Panc1 (cell line): ENCODE measurements at regions not wholly inside any gene's neighbourhood (a gene's known extent, or its start where the extent isn't known, plus 50 kb on each side); places are given as distances from the start of the nearest gene placed in this dataset.

Experiments used
- ATAC-seq: fragments of 200-7000 bp; cut with Tn5 transposase; 2 replicates; pipeline ENCODE4 v1.9.1; 2020; ENCODE audit warnings: mild to moderate bottlenecking, moderate library complexity
- BruUV-seq: library from RNA; stranded (reverse); fragments of 400-500 nt; replicated peaks from 2 replicates; lab custom pipeline; 2021; lab: Mats Ljungman, UMichigan
- CTCF ChIA-PET: fragments of 300-600 bp; sonication (Branson Sonifier 250); formaldehyde crosslinking; loops from one replicate; lab custom pipeline; 2022; ENCODE audit warnings: antibody characterized with exemption; lab: Charles Lee
- POLR2A ChIA-PET: fragments of 300-600 bp; sonication (Branson Sonifier 250); formaldehyde crosslinking; loops from one replicate; lab custom pipeline; 2022; ENCODE audit warnings: antibody characterized with exemption; lab: Charles Lee
- DNase-seq: peaks from one replicate; pipeline ENCODE4 v3.0.0-alpha.2; 2010; ENCODE audit warnings: low read depth, low spot score
- H3K27ac ChIP-seq: 2 replicates; pipeline ENCODE4 v1.5.1; 2011; ENCODE audit warnings: mild to moderate bottlenecking, low read length, inconsistent platforms
- H3K27me3 ChIP-seq: fragments of 200-500 bp; sonication (Bioruptor generic); 2 replicates; pipeline ENCODE4 v1.6.0; 2014; ENCODE audit warnings: low read length, inconsistent platforms; ENCODE audit not compliant: control insufficient read depth, insufficient read depth
- H3K36me3 ChIP-seq: fragments of 200-500 bp; sonication (Bioruptor generic); 2 replicates; pipeline ENCODE4 v1.5.1; 2014; ENCODE audit warnings: inconsistent platforms, mild to moderate bottlenecking, low read length, moderate library complexity; ENCODE audit not compliant: control insufficient read depth, insufficient read depth
- H3K4me1 ChIP-seq: 2 replicates; pipeline ENCODE4 v1.5.1; 2011; ENCODE audit warnings: inconsistent platforms, mild to moderate bottlenecking, low read length, moderate library complexity; ENCODE audit not compliant: control insufficient read depth, insufficient read depth
- H3K4me3 ChIP-seq, 2 experiments: 2 replicates each; pipeline ENCODE4 v1.5.1; 2011 to 2012; ENCODE audit warnings: low read depth in 2 of 2, low read length in 2 of 2, mild to moderate bottlenecking in 2 of 2, inconsistent platforms in 1 of 2, moderate library complexity in 1 of 2
- H3K9me3 ChIP-seq: fragments of 200-500 bp; sonication (Bioruptor generic); 2 replicates; pipeline ENCODE4 v1.5.1; 2014; ENCODE audit warnings: low read depth, mild to moderate bottlenecking, inconsistent platforms, low read length, moderate library complexity; ENCODE audit not compliant: control insufficient read depth, insufficient read depth
- CTCF ChIP-seq: fragments of 450-650 bp; IDR thresholded peaks from 2 replicates; pipeline ENCODE4 v1.5.1; 2017; ENCODE audit warnings: mild to moderate bottlenecking
- POLR2AphosphoS5 ChIP-seq: IDR thresholded peaks from 2 replicates; pipeline ENCODE4 v1.6.1; 2012; ENCODE audit warnings: mild to moderate bottlenecking, low read depth, low read length, moderate library complexity
- REST ChIP-seq, 2 experiments: IDR thresholded peaks; 2 replicates each; pipeline ENCODE4 v1.6.1; 2011 to 2012; ENCODE audit warnings: low read depth in 2 of 2, control low read depth in 1 of 2, low read length in 1 of 2, mild to moderate bottlenecking in 1 of 2, moderate library complexity in 1 of 2; ENCODE audit not compliant: insufficient read depth in 1 of 2
- SIN3A ChIP-seq: IDR thresholded peaks from 2 replicates; pipeline ENCODE4 v1.6.1; 2012; ENCODE audit warnings: low read depth, mild to moderate bottlenecking, low read length, moderate library complexity, borderline replicate concordance; ENCODE audit not compliant: insufficient read depth
- TCF7L2 ChIP-seq: IDR thresholded peaks from 2 replicates; pipeline ENCODE4 v1.6.1; 2011; ENCODE audit warnings: mild to moderate bottlenecking, low read depth, low read length, inconsistent platforms
- in situ Hi-C: cut with HindIII; loops from 2 replicates; pipeline ENCODE4 v1.10.0; 2016; ENCODE audit warnings: low sequenced_read_pairs, low pct_unique_long_range_greater_than_20kb
- intact Hi-C: fragments of 100-400 bp; cut with micrococcal nuclease; formaldehyde crosslinking; loops from one replicate; pipeline ENCODE4 v1.10.0; 2022; ENCODE audit not compliant: unreplicated experiment

- Histone ChIP-seq H3K4me3 (no peak overlapping the region), H3K4me1 (no peaks in the 10 kb centered on the region), H3K27ac (no peak overlapping the region), H3K36me3 (no peaks in the 10 kb centered on the region), H3K27me3 (no peaks in the 10 kb centered on the region), H3K9me3 (no peaks in the 10 kb centered on the region)
- POLR2A ChIA-PET: no interaction called here
- ATAC-seq (no peak), DNase-seq (no peak)
- CTCF ChIA-PET: no interaction called here
- TF ChIP-seq TCF7L2: no peak
- no peak for TF ChIP-seq POLR2AphosphoS5
- no peak for TF ChIP-seq SIN3A
- no peak for TF ChIP-seq REST (IDR thresholded peaks at IDR 0.05; ENCODE audit: insufficient read depth in 1 of 2, low read depth in 2 of 2, low read length in 1 of 2)
- no peak for TF ChIP-seq CTCF
- intact Hi-C loops (no loop called here), in situ Hi-C loops (no loop called here)
- BruUV-seq: no TSS peak
Observed at GRCh38 chr22:44405661-44406060, 92.4 kb downstream of the RTL6 start.

GRCh38 chr22:44404341-44405020 is 91.7 kb upstream of the SHISAL1 start:
- no peaks in the 10 kb centered on the region for H3K36me3 ChIP-seq
- intact Hi-C loops (no loop called here), in situ Hi-C loops (no loop called here)
- BruUV-seq: no TSS peak
- H3K27ac ChIP-seq: no peak overlapping the region
- no peak for TF ChIP-seq CTCF
- TF ChIP-seq SIN3A: no peak
- TF ChIP-seq TCF7L2: no peak
- TF ChIP-seq REST (IDR thresholded peaks at IDR 0.05; ENCODE audit: insufficient read depth in 1 of 2, low read depth in 2 of 2, low read length in 1 of 2): no peak
- no peak for TF ChIP-seq POLR2AphosphoS5
- H3K4me1 ChIP-seq: no peaks in the 10 kb centered on the region
- H3K9me3 ChIP-seq: no peaks in the 10 kb centered on the region
- ChIA-PET POLR2A (no interaction called here), CTCF (no interaction called here)
- DNase-seq (no peak), ATAC-seq (no peak)
- no peak overlapping the region for H3K4me3 ChIP-seq
- H3K27me3 ChIP-seq: no peaks in the 10 kb centered on the region
